Glutamatergic neuron (in vitro differentiated cells): ENCODE measurements at regions not wholly inside any gene's neighbourhood (a gene's known extent, or its start where the extent isn't known, plus 50 kb on each side); places are given as distances from the start of the nearest gene placed in this dataset.
A peak's percentile ranks its signal among the peaks of the same experiment; 100 is the strongest.

Experiments used
- DNase-seq: peaks from one replicate; pipeline ENCODE4 v3.0.0; 2022
- H3K27ac Mint-ChIP-seq: one replicate; pipeline ENCODE4 v1.8.0; 2020; ENCODE audit warnings: mild to moderate bottlenecking, mixed read lengths, inconsistent platforms; ENCODE audit not compliant: unreplicated experiment
- H3K27me3 Mint-ChIP-seq: one replicate; pipeline ENCODE4 v1.8.0; 2020; ENCODE audit warnings: mild to moderate bottlenecking, moderate library complexity, mixed read lengths, inconsistent platforms; ENCODE audit not compliant: unreplicated experiment
- H3K36me3 Mint-ChIP-seq: one replicate; pipeline ENCODE4 v1.8.0; 2020; ENCODE audit warnings: mild to moderate bottlenecking, mixed read lengths, inconsistent platforms; ENCODE audit not compliant: unreplicated experiment
- H3K4me1 Mint-ChIP-seq: one replicate; pipeline ENCODE4 v1.8.0; 2020; ENCODE audit warnings: mild to moderate bottlenecking, low read depth, mixed read lengths, inconsistent platforms; ENCODE audit not compliant: unreplicated experiment
- H3K4me3 Mint-ChIP-seq: one replicate; pipeline ENCODE4 v1.8.0; 2020; ENCODE audit warnings: mild to moderate bottlenecking, mixed read lengths, inconsistent platforms; ENCODE audit not compliant: unreplicated experiment
- H3K9me3 Mint-ChIP-seq: one replicate; pipeline ENCODE4 v1.8.0; 2020; ENCODE audit warnings: mild to moderate bottlenecking, moderate library complexity, mixed read lengths, inconsistent platforms; ENCODE audit not compliant: unreplicated experiment
- TF ChIP-seq, protein P1 (sequence below): fragments of 200-600 bp; sonication (generic); IDR thresholded peaks from one replicate; pipeline ENCODE4 v1.5.0; 2021; ENCODE audit not compliant: partially characterized antibody, unreplicated experiment

DNA sequence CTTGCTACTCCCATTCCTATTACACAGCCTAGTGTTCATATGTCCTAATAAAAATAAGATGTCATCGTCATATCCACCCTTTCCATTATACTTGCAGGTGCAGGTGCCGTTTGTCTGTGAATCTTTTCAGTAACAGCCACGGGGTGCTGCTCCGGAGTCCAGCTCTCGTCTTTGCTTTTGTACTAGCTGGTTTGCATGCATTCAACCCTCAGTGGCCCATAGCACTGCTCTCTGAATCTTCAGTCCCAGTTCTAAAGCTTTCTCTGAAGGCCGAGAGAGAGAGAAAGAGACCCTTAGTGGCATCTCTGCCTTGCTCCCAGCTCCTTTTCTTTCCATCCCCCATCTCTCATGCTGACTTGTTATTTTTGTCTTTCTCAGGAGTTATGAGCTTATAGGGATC is 468.5 kb downstream of the TMEM232 start:
- DNase-seq: no peak
- H3K4me1 Mint-ChIP-seq: peaks cover 20% of the 10 kb centered on the region
- H3K36me3 Mint-ChIP-seq: no peaks in the 10 kb centered on the region
- no peaks in the 10 kb centered on the region for H3K27me3 Mint-ChIP-seq
- peak overlapping the region; percentile 97 for H3K27ac Mint-ChIP-seq
- TF ChIP-seq, protein P1, sequence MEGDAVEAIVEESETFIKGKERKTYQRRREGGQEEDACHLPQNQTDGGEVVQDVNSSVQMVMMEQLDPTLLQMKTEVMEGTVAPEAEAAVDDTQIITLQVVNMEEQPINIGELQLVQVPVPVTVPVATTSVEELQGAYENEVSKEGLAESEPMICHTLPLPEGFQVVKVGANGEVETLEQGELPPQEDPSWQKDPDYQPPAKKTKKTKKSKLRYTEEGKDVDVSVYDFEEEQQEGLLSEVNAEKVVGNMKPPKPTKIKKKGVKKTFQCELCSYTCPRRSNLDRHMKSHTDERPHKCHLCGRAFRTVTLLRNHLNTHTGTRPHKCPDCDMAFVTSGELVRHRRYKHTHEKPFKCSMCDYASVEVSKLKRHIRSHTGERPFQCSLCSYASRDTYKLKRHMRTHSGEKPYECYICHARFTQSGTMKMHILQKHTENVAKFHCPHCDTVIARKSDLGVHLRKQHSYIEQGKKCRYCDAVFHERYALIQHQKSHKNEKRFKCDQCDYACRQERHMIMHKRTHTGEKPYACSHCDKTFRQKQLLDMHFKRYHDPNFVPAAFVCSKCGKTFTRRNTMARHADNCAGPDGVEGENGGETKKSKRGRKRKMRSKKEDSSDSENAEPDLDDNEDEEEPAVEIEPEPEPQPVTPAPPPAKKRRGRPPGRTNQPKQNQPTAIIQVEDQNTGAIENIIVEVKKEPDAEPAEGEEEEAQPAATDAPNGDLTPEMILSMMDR: no peak
- H3K9me3 Mint-ChIP-seq: no peaks in the 10 kb centered on the region
- no peak overlapping the region for H3K4me3 Mint-ChIP-seq

DNA sequence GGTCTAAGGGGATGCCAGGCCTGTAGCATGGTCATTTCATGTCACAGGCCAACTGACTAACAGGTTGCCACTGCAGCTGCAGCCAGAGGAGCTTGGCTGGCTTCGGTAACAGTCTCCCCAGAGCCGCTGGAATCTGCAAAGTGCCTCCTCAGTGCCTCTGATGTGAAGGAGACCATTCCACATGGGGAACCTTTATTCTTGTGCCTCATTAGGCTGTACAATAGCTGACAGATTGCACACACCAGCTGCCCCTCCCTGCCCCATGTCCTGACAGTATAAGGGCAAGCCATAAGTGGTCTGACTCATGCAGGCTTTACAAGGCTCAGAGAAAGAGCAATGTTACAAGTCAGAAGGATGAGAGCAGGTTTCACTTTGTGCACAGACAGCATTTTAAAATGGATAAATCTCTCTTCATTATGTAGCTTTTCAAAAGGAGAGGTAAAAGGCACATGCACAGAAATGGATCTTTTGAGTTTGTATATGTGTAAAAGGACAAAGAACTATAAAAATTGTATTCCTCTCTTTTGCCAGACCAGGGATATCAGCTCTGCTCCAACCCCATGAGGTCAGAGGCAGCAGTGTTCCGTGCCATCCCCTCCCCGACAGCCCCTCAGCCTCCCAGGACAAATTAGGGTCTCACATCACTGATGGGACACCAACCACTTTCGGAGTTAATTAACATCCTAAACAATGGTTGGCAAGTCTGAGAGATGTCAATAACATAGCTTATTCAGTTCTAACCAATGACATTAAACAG is 467.8 kb downstream of the TMEM232 start:
- no peaks in the 10 kb centered on the region for H3K27me3 Mint-ChIP-seq
- peak overlapping the region; percentile 39 for H3K4me3 Mint-ChIP-seq
- no peaks in the 10 kb centered on the region for H3K9me3 Mint-ChIP-seq
- TF ChIP-seq, protein P1: no peak
- peak overlapping the region; percentile 97 for H3K27ac Mint-ChIP-seq
- H3K36me3 Mint-ChIP-seq: no peaks in the 10 kb centered on the region
- DNase-seq: peak; percentile 78
- H3K4me1 Mint-ChIP-seq: peaks cover 20% of the 10 kb centered on the region

DNA sequence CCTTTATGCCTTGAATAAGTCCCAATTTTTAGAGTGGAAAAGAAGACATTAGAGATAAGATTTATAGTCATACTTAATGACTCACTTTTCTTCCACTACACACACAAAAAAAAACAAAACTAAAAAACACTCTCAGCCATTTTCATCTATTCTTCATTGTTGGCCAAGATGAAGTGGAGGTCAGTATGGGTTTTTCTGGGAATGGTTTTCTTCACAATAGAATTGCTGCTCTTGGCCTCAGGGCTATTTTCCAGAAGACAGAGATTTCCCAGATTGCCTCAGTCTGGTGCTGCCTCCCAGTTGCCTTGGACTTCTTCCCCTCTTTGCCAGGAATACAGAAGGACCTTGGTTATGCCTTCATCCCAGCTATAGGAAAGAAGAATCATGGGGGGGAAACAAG is 463.7 kb downstream of the TMEM232 start:
- peaks cover 16% of the 10 kb centered on the region for H3K4me1 Mint-ChIP-seq
- H3K27ac Mint-ChIP-seq: no peak overlapping the region
- no peak overlapping the region for H3K4me3 Mint-ChIP-seq
- DNase-seq: no peak
- peaks cover 2% of the 10 kb centered on the region for H3K27me3 Mint-ChIP-seq
- H3K36me3 Mint-ChIP-seq: no peaks in the 10 kb centered on the region
- no peaks in the 10 kb centered on the region for H3K9me3 Mint-ChIP-seq
- TF ChIP-seq, protein P1: no peak

DNA sequence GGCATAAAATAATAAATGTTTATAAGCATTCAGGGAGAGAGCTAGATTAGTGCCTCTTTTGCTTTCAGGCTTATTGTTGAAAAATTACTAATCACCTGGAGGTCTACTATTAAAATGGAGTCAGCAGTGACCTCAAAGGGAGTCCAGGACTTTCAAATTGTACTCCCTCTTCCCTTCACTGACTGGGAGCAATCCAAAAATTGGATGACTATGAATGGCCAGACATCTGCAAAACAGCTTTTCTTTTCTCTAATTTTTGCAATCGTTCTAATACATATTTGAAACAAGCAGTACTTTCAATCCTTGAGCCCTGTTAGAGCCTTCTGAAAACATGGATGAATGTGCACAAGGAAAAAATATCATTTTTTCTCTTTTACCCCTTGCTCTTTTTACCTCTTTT is 461.8 kb downstream of the TMEM232 start:
- Mint-ChIP-seq H3K4me3 (no peak overlapping the region), H3K27me3 (peaks cover 2% of the 10 kb centered on the region), H3K4me1 (peaks cover under 1% of the 10 kb centered on the region), H3K27ac (no peak overlapping the region), H3K36me3 (no peaks in the 10 kb centered on the region), H3K9me3 (no peaks in the 10 kb centered on the region)
- TF ChIP-seq, protein P1: no peak
- DNase-seq: no peak

DNA sequence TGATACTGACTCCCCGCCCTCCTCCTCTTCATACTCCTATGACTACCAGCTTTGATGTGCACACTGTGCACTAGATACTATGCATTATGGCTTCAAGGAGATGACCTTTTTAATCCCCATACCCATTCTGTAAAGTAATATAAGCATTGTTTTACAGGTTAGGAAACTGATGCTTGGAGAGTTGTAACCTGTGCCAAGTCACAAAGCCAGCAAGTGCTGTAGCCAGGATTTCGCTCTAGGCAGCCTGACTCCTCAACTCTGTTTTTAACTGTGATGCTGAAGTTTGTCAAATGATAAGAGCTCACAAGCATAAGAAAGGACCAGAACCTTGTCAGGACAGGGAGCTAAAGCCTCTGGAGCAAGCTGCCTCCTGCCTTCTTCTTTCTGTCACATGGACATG is 461.3 kb downstream of the TMEM232 start:
- H3K4me1 Mint-ChIP-seq: no peaks in the 10 kb centered on the region
- no peaks in the 10 kb centered on the region for H3K9me3 Mint-ChIP-seq
- H3K4me3 Mint-ChIP-seq: no peak overlapping the region
- H3K27me3 Mint-ChIP-seq: peaks cover 2% of the 10 kb centered on the region
- H3K27ac Mint-ChIP-seq: no peak overlapping the region
- no peak for DNase-seq
- TF ChIP-seq, protein P1: no peak
- no peaks in the 10 kb centered on the region for H3K36me3 Mint-ChIP-seq
